Pancreas (tissue), 10 donors: ENCODE measurements at regions not wholly inside any gene's neighbourhood (a gene's known extent, or its start where the extent isn't known, plus 50 kb on each side); places are given as distances from the start of the nearest gene placed in this dataset.

ENCODE experiments used
- ATAC-seq, 4 donors: fragments of 200-7000 bp; cut with Tn5 transposase; one replicate each; pipeline versions ENCODE4 v1.8.0 to v1.9.1; 2020; ENCODE audit warnings: mild to moderate bottlenecking in 4 of 4, moderate library complexity in 4 of 4
- DNase-seq, 6 donors: peaks; one replicate each; pipeline ENCODE4 v3.0.0-alpha.2; 2020
- FAIRE-seq: peaks from 2 replicates; lab custom pipeline; 2012; peaks lifted over from hg19 to GRCh38; lab: Jason Lieb, UNC
- H3K27ac ChIP-seq, 4 donors: fragments of 200-600 bp; sonication (generic); 1 replicate in 3 of 4; 2 replicates in 1 of 4; pipeline versions ENCODE4 v1.5.0 to v1.8.0; 2020
- H3K27me3 ChIP-seq, 4 donors: fragments of 200-600 bp; one replicate each; pipeline ENCODE4 v1.8.0; 2021
- H3K36me3 ChIP-seq, 3 donors: fragments of 200-600 bp; sonication (generic) in 1 of 3; one replicate each; pipeline versions ENCODE4 v1.5.0 to v1.8.0; 2020 to 2021
- H3K4me1 ChIP-seq, 3 donors: fragments of 200-600 bp; one replicate each; pipeline ENCODE4 v1.8.0; 2021
- H3K4me3 ChIP-seq, 4 donors: fragments of 200-600 bp; sonication (generic) in 2 of 4; one replicate each; pipeline versions ENCODE4 v1.5.0 to v1.8.0; 2020 to 2021
- H3K9me3 ChIP-seq, 4 donors: fragments of 200-600 bp; one replicate each; pipeline ENCODE4 v1.8.0; 2021
- CTCF ChIP-seq, 4 donors: fragments of 200-600 bp; sonication (generic) in 3 of 4; IDR thresholded peaks; one replicate each; pipeline versions ENCODE4 v1.5.0 to v1.8.0; 2021; ENCODE audit warnings: antibody characterized with exemption in 4 of 4
- WGBS, 2 donors: extraction: QIAGEN DNeasy Blood & Tissue Kit; methylation state at CpG; one replicate each; pipeline ENCODE4 v1.1.7; 2013; 5-methylcytosine and 5-hydroxymethylcytosine counted together
- intact Hi-C, 3 donors: fragments of 100-400 bp; cut with DNase I; formaldehyde crosslinking; loops; one replicate each; pipeline versions ENCODE4 v1.11.1 to v1.14.2; 2022
- donor health status: healthy with polysubstance abuse.
- donor health status: DM: no; HTN: no; CAD: no; lungs with moderate emphysema.
- donor health status: DM: no; HTN: no; CAD: no.
- donor health status: control.
- donor health status: control.
- donor health status: Bipolar disorder and iron deficiency.
- donor health status: DM: yes; HTN: yes; CAD: no.
- donor health status: DM: no; HTN: no; CAD: no.
- donor health status: DM: no; HTN: no; CAD: no.
- donor health status: DM: yes; HTN: yes; CAD: no.

- Histone ChIP-seq H3K27me3 (no peaks in the 10 kb centered on the region), H3K9me3 (no peaks in the 10 kb centered on the region), H3K36me3 (no peaks in the 10 kb centered on the region), H3K4me3 (no peak overlapping the region), H3K27ac (no peak overlapping the region), H3K4me1 (peaks cover 0 to 2% (median 0%) of the 10 kb centered on the region in 3 donors)
- ATAC-seq: no peak
- WGBS, 2 donors: 84 to 94% methylated on average over 3 of the region's 3 CpGs
- FAIRE-seq: no peak
- no peak for DNase-seq
- intact Hi-C loops: no loop called here
- TF ChIP-seq CTCF (IDR thresholded peaks at IDR 0.05): no peak
These were observed 401.8 kb downstream of the RWDD3 start for GRCh38 chr1:95635811-95636210.

GRCh38 chr1:95636897-95637296 is 402.9 kb downstream of the RWDD3 start:
- Histone ChIP-seq H3K4me3 (no peak overlapping the region), H3K36me3 (no peaks in the 10 kb centered on the region), H3K27me3 (no peaks in the 10 kb centered on the region), H3K9me3 (no peaks in the 10 kb centered on the region), H3K27ac (no peak overlapping the region), H3K4me1 (peaks cover 0 to 11% (median 6%) of the 10 kb centered on the region in 3 donors)
- WGBS, 2 donors: 79 to 89% methylated on average over 1 of the region's 1 CpG
- intact Hi-C loops: no loop called here
- FAIRE-seq (no peak), DNase-seq (no peak), ATAC-seq (no peak)
- no peak for TF ChIP-seq CTCF (IDR thresholded peaks at IDR 0.05)

- H3K4me3 ChIP-seq: no peak overlapping the region
- FAIRE-seq (no peak), ATAC-seq (peak; percentile 62 to 79 (median 72)), DNase-seq (peak in 4 of 6 donors; percentile 27 to 60 (median 48))
- H3K27me3 ChIP-seq: no peaks in the 10 kb centered on the region
- no peak for TF ChIP-seq CTCF (IDR thresholded peaks at IDR 0.05)
- intact Hi-C loops: no loop called here
- H3K9me3 ChIP-seq: no peaks in the 10 kb centered on the region
- no peaks in the 10 kb centered on the region for H3K36me3 ChIP-seq
- WGBS, 2 donors: 37 to 39% methylated on average over 2 of the region's 2 CpGs
- no peak overlapping the region for H3K27ac ChIP-seq
- peaks cover 0 to 11% (median 6%) of the 10 kb centered on the region in 3 donors for H3K4me1 ChIP-seq
These were observed 406.7 kb downstream of the RWDD3 start for GRCh38 chr1:95640746-95641145.

GRCh38 chr1:95641386-95641785 is 407.4 kb downstream of the RWDD3 start:
- Histone ChIP-seq H3K27ac (no peak overlapping the region), H3K27me3 (no peaks in the 10 kb centered on the region), H3K4me1 (peaks cover 0 to 11% (median 6%) of the 10 kb centered on the region in 3 donors), H3K36me3 (no peaks in the 10 kb centered on the region), H3K4me3 (no peak overlapping the region), H3K9me3 (no peaks in the 10 kb centered on the region)
- FAIRE-seq (no peak), DNase-seq (no peak), ATAC-seq (peak in 3 of 4 donors; percentile 36 to 47 (median 44))
- 11 to 12% methylated on average over 2 of the region's 2 CpGs for WGBS, 2 donors
- no peak for TF ChIP-seq CTCF (IDR thresholded peaks at IDR 0.05)
- intact Hi-C loops: no loop called here

- no peaks in the 10 kb centered on the region for H3K9me3 ChIP-seq
- intact Hi-C loops: no loop called here
- H3K4me1 ChIP-seq: peaks cover 0 to 11% (median 6%) of the 10 kb centered on the region in 3 donors
- ATAC-seq: no peak
- no peaks in the 10 kb centered on the region for H3K27me3 ChIP-seq
- 87 to 90% methylated on average over 2 of the region's 2 CpGs for WGBS, 2 donors
- no peak for DNase-seq
- TF ChIP-seq CTCF (IDR thresholded peaks at IDR 0.05): no peak
- H3K36me3 ChIP-seq: no peaks in the 10 kb centered on the region
- H3K27ac ChIP-seq: no peak overlapping the region
- no peak for FAIRE-seq
- no peak overlapping the region for H3K4me3 ChIP-seq
These were observed 408.0 kb downstream of the RWDD3 start for GRCh38 chr1:95642035-95642434.
